ENCODE measurements at regions not wholly inside any gene's neighbourhood (a gene's known extent, or its start where the extent isn't known, plus 50 kb on each side); places are given as distances from the start of the nearest gene placed in this dataset.
"Not testable (repeated sequence)": the region's sequence is repeated elsewhere in the genome, so short reads cannot be mapped to it uniquely, and the experiment has no call there.

DNA sequence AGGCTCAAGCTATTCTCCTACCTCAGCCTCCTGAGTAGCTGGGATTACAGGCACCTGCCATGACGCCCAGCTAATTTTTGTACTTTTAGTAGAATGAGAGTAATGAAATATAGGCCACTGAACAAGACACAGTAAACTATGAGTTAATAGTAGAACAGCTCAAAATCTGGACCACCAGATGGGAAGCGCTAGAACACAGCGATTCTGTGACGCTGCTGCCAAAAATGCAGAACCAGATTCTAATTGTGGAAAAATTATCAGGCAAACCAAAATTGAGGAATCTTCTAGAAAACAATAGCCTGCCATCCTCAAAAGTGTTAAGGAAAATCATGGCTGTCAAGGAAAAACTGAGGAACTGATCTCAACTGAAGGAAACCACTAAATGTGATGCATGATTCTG lies 111.4 kb upstream of the TIAM1 start:
- DNase-seq (ENCODE audit: low read depth), result no peak

DNA sequence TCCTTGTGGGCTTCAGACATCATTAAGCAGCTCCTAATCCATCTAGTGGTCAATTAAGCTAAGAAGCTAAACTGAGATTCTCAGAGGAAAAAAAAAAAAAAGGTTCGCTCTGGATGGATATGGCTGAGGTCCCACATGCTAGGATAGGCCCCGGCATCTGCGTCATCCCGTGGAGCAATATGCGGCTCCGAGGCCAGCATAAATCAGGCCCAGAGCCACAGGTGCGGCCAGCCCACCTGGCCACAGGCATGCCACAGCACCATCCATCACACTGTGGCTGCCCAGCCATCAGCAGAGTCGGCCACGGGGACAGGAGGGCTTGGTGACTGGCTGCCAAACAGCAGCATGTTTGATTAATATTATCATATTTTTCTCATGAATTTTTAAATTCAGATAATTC lies 106.9 kb upstream of the TIAM1 start:
- no peak for DNase-seq (ENCODE audit: low read depth)

DNA sequence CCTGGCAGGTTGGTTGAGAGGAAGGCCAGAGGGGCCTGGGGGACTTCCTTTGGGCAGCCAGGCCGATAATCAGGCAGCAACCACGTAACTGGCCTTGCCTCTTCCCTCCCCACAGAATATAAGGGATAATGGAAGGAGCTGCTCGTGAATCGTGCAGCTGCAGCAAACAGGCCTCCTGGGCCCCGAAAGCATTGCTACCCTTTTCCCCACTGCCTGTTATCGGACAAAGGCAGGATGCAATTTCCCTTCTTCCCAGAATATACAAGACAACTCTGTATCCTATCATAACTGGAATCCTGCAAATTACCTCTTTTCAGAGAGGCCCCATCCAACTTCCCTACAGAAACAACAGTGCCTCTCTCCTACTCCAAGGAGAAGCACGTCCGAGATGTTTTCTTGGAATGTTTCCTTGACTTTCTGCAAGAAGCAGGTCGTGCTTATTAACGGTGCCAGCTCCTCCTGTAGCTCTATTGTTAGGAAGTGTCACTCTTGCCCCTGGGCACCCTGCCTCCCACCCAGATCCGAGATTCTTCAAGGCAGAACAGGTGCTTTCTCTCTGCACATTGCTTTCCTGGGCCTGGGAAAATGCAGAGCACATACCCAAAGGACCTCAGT lies 106.0 kb upstream of the TIAM1 start:
- no peak for DNase-seq (ENCODE audit: low read depth)

DNA sequence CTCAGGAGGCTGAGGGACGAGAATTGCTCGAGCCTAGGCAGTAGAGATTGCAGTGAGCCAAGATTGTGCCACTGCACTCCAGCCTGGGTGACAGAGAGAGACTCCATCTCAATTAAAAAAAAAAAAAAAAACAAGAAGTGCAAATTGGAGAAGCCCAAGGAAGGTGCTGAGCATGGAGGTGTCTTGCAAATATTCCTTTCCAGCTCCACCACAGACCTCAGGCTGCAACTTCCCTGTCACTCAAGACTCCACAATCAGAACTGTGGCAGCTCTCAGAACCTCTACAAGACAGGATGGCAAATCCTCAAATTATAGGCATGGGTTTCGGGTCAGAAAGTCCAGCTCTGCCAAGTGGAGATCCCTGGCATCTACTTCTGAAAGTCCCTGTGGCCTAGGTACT lies 104.4 kb upstream of the TIAM1 start:
- DNase-seq (ENCODE audit: low read depth), result no peak

DNA sequence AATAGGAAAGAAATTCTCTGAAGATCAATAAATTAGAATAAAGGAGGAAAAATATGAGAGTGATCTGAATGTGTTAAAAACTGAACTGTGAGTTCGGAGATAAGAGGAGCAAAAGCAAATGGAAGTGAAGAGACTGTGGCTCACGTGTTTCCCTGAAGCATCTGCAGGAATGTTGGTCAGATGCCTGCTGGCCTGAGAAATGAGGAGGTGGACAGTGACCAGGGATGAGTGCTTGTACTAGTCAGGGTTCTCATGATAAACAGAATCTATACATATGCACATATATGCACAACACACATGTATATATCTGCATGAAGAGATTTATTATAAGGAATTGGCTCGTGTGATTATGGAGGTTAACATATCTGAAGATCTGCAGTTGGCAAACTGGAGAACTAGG lies 103.4 kb upstream of the TIAM1 start:
- peak; percentile 34 for DNase-seq (ENCODE audit: low read depth)

DNA sequence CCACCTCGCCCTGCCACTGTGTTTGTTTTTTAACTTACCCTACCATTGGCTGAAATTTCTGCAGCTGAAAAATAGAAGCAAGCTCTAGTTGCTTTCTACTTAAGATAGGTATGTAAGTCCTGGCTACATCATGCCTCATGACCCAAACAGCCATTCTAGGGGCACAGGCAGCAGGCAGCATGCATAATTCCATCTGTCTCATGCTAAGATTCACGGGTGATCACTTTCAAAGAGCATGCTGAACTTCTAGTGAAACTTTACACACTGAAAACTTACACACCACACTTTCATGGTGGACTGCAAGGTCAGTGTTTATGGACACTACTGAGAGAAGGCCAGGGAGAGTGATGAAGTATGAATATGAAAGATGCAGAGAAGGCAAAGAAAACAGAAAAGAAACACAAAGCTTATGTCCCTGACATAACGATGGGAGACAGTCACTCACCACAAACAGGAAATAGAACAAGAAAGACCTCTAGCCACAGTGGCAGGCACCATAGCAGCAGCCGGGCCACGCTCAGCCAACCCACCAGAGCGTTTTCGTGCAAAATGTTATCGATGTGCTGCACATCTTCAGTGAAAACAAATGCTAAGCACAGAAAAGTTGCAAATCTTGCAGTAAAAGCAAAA lies 102.3 kb upstream of the TIAM1 start:
- DNase-seq (ENCODE audit: low read depth), result no peak

DNA sequence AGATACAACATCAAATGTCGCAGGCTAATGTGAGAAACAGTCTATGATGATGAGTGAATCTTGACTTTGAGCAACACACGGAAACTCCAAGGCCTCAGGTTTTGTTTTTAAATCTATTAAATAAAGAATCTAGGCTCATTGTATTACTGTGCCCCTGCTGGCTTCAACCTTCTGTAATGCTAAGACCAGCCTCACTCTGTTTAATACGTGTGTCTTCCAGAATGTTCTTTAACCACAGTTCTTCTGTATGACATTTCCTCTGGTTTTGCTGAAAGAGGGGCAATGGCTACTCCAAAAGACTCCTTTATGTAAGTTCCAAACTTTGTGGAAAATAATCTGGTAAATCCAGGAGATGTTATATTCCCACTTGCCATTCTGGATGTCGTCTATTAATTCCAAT lies 101.1 kb upstream of the TIAM1 start:
- no peak for DNase-seq (ENCODE audit: low read depth)

DNA sequence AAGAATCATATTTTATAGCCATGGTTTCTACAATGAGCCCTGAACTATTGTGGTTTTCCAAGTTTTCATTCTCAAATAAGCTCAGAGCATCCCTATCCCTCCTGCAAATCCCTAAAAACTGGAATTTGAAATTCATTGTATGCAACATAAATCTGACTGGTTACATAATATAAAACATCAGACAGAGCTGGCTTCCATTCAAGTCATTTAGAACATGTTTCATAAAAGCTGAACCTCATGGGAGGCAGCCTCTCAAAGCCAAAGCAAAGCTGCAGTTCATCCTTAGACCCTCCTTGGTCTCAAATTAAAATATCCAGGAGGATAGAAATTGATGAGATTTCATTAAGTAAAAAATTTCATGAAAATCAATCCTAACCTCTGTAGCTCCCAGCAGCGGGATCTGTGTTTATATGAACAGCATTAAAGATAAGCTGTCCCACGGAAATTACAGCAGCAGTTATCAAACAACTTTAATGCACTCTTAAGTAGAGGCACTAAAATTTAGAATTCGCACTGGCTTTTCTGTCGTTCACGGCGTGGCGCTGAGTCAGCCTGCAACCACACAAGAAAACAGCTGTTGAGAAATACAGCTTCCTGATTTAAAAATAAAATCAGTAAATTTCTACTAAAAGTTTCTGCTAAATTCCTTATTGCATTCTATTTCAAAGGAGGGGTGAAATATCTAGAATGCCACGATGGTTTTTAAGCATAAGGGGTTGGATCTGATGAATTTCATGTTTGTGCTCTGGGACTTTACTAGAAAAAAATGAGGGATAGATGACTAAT lies 99.9 kb upstream of the TIAM1 start:
- DNase-seq (ENCODE audit: low read depth), result no peak

DNA sequence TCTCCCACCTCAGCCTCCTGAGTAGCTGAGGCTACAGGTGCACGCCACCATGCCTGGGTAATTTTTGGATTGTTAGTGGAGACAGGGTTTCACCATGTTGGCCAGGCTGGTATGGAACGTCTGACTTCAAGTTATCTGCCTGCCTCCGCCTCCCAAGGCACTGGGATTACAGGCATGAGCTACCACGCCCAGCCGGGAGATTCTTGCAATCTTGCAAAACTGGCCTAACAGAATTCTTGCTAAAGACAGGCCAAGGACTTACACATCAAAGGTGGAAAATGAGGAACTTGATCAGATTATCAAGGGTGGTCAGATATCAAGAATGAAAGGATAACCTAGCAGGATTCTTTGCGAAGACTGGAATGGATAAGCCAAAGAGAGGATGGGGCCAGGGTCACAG lies 98.3 kb upstream of the TIAM1 start:
- DNase-seq (ENCODE audit: low read depth), result no peak

DNA sequence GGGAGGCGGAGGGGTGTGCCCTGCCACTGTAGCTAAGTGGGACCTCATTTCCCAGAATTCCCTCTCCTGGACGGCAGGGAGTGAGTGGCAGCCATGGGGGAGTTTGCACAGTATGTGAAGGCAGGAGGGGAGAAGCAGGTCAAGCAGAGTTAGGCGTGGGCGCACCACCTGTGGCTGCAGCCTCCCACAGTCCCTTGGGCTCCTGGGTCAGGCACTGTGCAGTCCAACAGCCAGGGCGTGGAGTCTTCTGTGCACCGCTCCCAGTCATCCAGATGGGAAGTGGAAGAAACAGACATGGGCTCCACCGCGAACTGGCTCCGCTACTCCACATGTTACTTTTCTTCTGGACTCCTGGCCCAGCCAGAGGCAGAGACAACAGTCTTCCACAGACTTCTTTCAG lies 85.4 kb upstream of the TIAM1 start:
- DNase-seq (ENCODE audit: low read depth), result no peak

DNA sequence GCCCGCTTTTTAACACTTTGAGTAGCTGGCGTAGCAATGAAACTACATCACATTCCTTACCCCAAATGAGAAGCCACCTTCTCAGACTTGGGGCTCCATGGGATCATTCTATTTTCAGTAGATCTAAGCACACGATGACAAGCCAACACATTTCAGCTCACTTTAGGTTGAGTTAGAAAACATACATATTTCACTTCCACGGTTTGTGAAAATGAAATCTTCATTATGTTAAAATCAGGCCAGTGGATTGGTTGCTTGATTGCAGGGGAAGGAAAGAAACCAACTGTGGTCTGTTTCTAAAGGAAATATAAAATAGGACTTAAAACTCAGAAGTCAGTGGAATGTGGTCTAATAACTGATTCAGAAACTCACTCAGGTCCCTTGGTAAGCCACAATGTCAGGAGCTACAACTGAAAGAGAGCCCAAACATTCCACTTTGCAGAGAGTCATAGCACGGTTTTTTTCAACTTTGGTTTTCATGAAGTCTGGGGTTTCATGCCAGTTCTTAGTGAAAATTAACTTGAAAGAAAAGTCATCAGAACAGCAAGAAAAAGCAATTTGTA lies 82.3 kb upstream of the TIAM1 start:
- peak; percentile 65 for DNase-seq (ENCODE audit: low read depth)

DNA sequence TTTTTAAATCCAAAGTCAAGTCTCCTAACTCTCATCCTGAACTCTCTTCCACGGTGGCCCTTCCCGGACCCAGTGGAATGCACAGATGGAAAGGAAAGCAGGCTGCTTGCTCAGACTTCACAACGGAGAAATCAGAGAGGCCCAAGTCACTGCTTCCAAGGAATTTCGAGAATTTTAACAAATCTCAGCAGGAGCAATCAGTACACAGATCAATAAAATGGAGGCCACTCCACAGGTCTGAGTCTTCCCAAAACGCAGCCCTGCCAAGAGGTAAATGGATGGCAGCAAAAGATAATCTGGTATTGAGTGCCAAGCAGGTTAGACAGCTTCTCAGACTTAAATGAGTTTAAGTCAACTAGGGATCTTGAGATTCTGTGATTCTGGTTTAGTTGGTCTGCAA lies 81.1 kb upstream of the TIAM1 start:
- no peak for DNase-seq (ENCODE audit: low read depth)

DNA sequence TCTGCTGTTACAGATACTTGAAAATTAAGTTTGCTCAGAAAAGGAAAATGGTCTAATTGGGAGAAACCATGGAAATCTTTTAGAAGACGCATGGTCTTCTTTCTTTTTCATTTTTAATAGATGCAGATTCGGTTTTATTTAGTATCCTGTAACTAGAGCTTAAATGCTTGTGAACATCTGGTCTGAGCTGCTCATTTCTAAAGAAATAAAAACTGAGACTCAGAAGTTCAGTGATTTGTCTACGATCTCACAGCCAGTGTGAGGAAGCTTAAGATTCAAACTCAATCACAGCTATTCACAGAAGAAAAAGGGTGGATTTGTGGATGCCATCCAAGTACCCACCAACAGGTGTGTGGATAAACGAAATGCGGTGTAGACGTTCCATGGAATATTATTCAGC lies 80.0 kb upstream of the TIAM1 start:
- DNase-seq (ENCODE audit: low read depth), result no peak

DNA sequence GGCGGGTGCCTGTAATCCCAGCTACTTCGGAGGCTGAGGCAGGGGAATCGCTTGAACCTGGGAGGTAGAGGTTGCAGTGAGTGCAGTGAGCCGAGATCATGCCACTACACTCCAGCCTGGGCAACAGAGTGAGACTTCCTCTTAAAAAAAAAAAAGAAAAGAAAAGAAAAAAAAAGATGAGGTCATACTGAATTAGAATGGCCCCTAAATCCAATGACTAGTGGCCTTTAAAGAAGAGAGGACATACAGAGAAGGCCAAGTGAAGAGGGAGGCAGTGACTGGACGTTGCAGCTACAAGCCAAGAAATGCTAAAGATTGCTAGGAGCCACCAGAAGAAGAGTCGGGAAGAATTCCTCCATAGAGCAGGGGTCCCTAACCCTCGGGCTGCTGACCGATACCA lies 76.9 kb upstream of the TIAM1 start:
- no peak for DNase-seq (ENCODE audit: low read depth)

DNA sequence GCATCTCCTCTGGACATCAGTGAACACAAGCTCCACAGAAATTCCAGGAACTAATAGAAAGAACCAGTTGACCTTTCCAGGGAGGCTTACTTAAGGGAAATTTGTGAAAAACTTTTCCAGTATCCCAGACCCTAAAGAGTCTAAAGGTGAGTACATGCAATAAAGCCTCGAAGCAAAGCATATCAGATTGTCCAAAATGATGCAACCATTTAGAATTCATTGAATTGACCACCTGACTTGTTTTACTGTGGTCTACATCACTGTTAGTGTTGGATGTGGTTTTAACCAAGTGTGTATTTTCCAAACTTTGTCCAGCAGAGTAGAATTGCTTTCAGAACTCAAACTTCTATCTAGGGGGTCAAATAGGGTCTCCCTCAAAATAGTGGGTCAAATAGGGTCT lies 76.3 kb upstream of the TIAM1 start:
- DNase-seq (ENCODE audit: low read depth), result no peak

DNA sequence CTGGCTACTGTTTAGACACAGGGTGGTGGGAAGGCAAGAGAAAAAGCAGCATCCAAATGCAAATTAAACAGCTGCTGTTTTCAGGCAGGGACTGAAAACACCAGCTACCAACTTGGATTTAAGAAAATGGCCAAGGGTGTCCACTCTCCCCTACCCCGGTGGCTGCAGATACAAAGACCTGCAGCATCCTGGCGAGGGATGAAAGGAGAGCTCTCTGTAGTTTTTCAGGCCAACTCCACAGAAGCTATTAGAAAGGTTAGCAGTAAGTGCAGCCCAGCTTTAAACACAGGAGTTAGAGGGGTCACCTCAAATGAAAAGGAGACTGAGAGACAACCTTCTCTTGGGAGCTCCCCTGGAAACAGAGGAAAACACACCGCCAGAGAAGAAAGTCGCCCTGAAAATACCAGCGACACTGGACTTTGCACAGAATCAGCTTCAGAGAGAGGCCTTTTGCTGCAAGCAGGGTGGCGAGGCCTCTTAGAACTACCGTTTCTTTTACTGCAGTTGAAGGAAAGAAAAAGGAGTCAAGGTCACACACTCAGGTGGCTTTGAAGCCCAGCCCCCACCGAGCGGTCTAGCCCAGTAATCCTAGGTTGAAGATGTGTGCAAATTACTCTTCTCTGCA lies 74.4 kb upstream of the TIAM1 start:
- no peak for DNase-seq (ENCODE audit: low read depth)

DNA sequence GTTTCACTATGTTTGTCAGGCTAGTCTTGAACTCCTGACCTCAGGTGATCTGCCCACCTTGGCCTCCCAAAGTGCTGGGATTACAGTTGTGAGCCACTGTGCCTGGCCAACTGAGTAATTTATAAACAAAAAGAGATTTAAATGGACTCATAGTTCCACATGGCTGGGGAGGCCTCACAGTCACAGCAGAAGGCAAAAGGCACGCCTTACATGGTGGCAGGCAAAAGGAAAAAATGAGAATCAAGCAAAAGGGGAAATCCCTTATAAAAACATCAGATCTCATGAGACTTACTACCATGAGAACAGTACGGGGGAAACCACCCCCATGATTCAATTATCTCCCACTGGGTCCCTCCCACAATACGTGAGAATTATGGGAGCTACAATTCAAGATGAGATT lies 73.2 kb upstream of the TIAM1 start:
- not testable (repeated sequence) for DNase-seq (ENCODE audit: low read depth)

DNA sequence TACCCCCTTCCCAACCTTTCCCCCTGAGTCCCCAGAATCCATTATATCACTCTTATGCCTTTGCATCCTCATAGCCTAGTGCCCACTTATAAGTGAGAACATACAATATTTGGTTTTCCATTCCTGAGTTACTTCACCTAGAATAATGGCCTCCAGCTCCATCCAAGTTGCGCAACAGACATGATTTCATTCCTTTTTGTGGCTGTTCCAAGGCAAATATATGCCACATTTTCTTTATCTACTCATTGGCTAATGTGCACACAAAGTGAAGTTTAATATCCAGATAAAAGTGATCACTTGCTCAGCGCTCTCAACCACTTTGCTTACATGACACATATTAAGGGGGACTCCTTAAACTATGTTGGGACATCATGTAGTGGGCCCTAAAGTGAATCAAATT lies 72.4 kb upstream of the TIAM1 start:
- DNase-seq (ENCODE audit: low read depth), result no peak

DNA sequence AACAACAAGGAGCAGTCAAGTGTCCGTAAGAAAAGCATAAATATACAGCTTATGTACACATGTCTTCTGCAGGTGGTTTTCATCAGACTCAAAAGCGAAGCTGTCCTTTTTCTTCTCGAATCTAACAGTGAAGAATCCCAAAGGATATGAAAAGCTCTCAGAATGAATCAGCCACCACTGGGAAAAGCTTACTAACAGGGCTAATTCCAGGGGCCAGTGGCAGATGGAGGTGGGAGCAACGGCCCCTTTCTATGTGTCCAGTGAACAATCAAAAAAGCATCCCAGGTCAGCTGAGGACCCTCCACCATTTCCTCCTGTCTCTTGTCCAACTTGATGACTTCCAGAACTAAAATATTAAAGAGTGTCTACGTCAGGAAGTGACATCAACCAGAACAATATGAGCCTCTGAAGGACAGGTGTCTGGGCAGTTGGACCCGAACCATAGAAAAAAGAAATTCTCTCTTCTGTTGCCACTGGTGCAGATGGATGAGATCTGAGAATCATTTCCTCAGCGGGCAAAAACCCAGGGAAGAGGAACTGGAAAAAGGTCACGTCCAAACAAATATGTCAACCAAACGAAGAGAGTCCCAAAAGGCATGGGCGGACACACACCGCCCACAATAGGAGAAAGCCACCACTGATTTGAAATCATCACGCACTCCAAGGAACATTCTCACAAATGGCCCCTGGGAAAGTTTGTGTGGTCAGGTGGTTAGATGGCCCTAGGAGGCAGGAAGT lies 70.4 kb upstream of the TIAM1 start:
- no peak for DNase-seq (ENCODE audit: low read depth)

DNA sequence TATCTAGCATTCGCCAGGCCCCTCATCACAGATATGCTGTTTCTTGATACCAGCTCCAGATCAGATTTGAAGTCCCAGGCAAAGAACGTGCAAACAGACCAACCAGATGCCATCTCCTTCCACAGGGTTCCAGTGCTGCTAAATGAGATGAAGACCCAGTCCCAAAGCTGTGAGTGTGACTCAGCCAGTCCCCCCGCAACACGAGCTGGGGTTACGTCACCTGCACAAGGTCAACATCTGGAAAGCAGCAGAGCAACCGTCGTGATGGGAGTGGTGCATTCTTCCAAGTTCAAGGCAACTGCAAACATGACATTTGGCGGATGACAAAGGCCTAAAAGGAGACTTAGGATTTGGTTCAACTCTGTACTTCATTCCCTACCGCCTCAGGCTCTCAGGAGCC lies 69.6 kb upstream of the TIAM1 start:
- DNase-seq (ENCODE audit: low read depth), result no peak

DNA sequence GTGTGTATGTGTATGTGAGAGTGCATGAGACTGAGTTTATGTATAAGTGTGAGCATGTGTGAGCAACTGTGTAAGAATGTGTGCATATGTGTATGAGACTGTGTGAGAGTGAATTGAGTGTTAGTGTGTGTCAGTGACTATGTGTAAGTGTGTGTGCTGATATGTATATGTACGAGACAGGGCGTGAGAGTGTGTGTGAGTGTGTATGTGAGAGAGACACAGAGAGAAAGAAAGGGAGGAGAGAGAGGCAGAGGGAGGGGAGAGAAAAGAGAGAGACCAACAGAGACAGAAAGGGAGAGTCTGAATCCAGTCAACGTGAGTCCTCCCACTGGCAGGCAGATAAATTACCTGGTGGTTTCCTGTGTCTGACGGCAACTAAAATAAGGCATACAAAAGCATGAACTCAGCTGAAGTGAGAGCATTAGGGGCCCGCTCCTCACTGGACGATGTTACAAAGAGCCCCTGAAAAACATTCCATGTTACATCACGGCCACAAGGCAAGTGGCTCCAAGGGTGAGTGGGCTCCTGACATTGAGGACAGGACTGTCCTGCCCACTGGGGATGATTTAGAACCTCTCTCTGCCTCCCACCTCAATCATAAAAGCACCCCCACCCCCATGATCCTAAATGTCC lies 66.6 kb upstream of the TIAM1 start:
- DNase-seq (ENCODE audit: low read depth), result no peak

Data from non-pigmented ciliary epithelial cell (primary cell).